GM12878 (cell line): ENCODE measurements at regions not wholly inside any gene's neighbourhood (a gene's known extent, or its start where the extent isn't known, plus 50 kb on each side); places are given as distances from the start of the nearest gene placed in this dataset.
"Not testable (repeated sequence)": the region's sequence is repeated elsewhere in the genome, so short reads cannot be mapped to it uniquely, and the experiment has no call there.

Experiments used
- ATAC-seq: fragments of 200-7000 bp; cut with Tn5 transposase; 3 replicates; pipeline ENCODE4 v1.9.1; 2020; ENCODE audit warnings: mild to moderate bottlenecking, moderate library complexity
- BruUV-seq: library from RNA; stranded (reverse); fragments of 400-500 nt; replicated peaks from 2 replicates; lab custom pipeline; 2021; lab: Mats Ljungman, UMichigan
- CTCF ChIA-PET: fragments of 300-600 bp; sonication (Branson Sonifier 250); formaldehyde crosslinking; extraction: SDS; loops from one replicate; lab custom pipeline; 2021; ENCODE audit warnings: inconsistent platforms; lab: Yijun Ruan, JAX
- POLR2A ChIA-PET: fragments of 350-600 bp; formaldehyde crosslinking; extraction: SDS; loops from one replicate; lab custom pipeline; 2021; ENCODE audit warnings: inconsistent platforms; lab: Charles Lee
- RAD21 ChIA-PET: fragments of 300-600 bp; sonication (Branson Sonifier 250); formaldehyde crosslinking; loops from one replicate; lab custom pipeline; 2023; ENCODE audit warnings: antibody characterized with exemption; ENCODE audit not compliant: unreplicated experiment; lab: Charles Lee
- SMC1A ChIA-PET: fragments of 300-600 bp; sonication (Branson Sonifier 250); formaldehyde crosslinking; loops from one replicate; lab custom pipeline; 2023; ENCODE audit not compliant: unreplicated experiment, uncharacterized antibody; lab: Charles Lee
- DNase-seq: peaks from one replicate; pipeline ENCODE4 v3.0.0-alpha.2; 2011; ENCODE audit warnings: low read depth, low spot score
- FAIRE-seq: peaks from 3 replicates; lab custom pipeline; 2011; peaks lifted over from hg19 to GRCh38; lab: Jason Lieb, UNC
- H2AFZ ChIP-seq: 2 replicates; pipeline ENCODE4 v1.6.0; 2011; ENCODE audit warnings: low read depth, low read length, control low read depth; ENCODE audit not compliant: control insufficient read depth
- H3K27ac ChIP-seq: 2 replicates; pipeline ENCODE4 v1.5.1; 2011; ENCODE audit warnings: control low read depth; ENCODE audit not compliant: control insufficient read depth, insufficient read depth
- H3K27me3 ChIP-seq, 2 experiments: replicated peaks in 1 of 2; 2 replicates each; pipeline versions ENCODE4 v1.6.0 to v1.6.1; 2011; ENCODE audit warnings: low read length in 1 of 2; ENCODE audit not compliant: control insufficient read depth in 2 of 2, insufficient read depth in 2 of 2
- H3K36me3 ChIP-seq, 2 experiments: 2 replicates each; pipeline ENCODE4 v1.5.1; 2011; ENCODE audit warnings: low read length in 1 of 2; ENCODE audit not compliant: control insufficient read depth in 2 of 2, insufficient read depth in 2 of 2
- H3K4me1 ChIP-seq: 2 replicates; pipeline ENCODE4 v1.6.1; 2011; ENCODE audit warnings: mild to moderate bottlenecking, low read length, moderate library complexity, mixed read lengths; ENCODE audit not compliant: control insufficient read depth, insufficient read depth
- H3K4me2 ChIP-seq: 2 replicates; pipeline ENCODE4 v1.6.0; 2011; ENCODE audit warnings: control low read depth; ENCODE audit not compliant: control insufficient read depth, insufficient read depth
- H3K4me3 ChIP-seq: fragments of 200-600 bp; sonication (generic); 2 replicates; pipeline ENCODE4 v1.5.1; 2016
- H3K79me2 ChIP-seq: 2 replicates; pipeline ENCODE4 v1.6.0; 2011; ENCODE audit warnings: low read length; ENCODE audit not compliant: control insufficient read depth, insufficient read depth
- H3K9ac ChIP-seq: 2 replicates; pipeline ENCODE4 v1.8.0; 2011; ENCODE audit warnings: low read length, control low read depth, mixed read lengths; ENCODE audit not compliant: control insufficient read depth, insufficient read depth
- H3K9me3 ChIP-seq: replicated peaks from 3 replicates; pipeline ENCODE4 v1.5.1; 2011; ENCODE audit warnings: mild to moderate bottlenecking, low read length; ENCODE audit not compliant: control insufficient read depth, insufficient read depth
- H4K20me1 ChIP-seq: 2 replicates; pipeline ENCODE4 v1.6.0; 2011; ENCODE audit not compliant: control insufficient read depth, insufficient read depth
- EZH2 ChIP-seq: IDR thresholded peaks from 2 replicates; pipeline ENCODE4 v1.6.1; 2012; ENCODE audit warnings: low read depth, mild to moderate bottlenecking, control low read depth, inconsistent platforms, low read length, borderline replicate concordance; ENCODE audit not compliant: control insufficient read depth
- GABPA ChIP-seq: IDR thresholded peaks from 2 replicates; pipeline ENCODE4 v1.6.1; 2014; ENCODE audit warnings: antibody characterized with exemption, low read depth, mild to moderate bottlenecking, inconsistent platforms
- NR2C1 ChIP-seq: fragments of 450-650 bp; IDR thresholded peaks from 2 replicates; pipeline ENCODE4 v1.6.1; 2017; ENCODE audit warnings: antibody characterized with exemption, mild to moderate bottlenecking, moderate library complexity
- RCOR1 ChIP-seq: conservative IDR thresholded peaks from 2 replicates; pipeline ENCODE4 v1.6.1; 2012; ENCODE audit warnings: low read depth, low read length, improper control_type of control experiment
- ZNF384 ChIP-seq: IDR thresholded peaks from 2 replicates; pipeline ENCODE4 v1.6.1; 2012; ENCODE audit warnings: low read depth, mild to moderate bottlenecking, low read length, improper control_type of control experiment, borderline replicate concordance
- WGBS: methylation state at CpG from one replicate; pipeline ENCODE4 v1.1.6; 2016; ENCODE audit warnings: low lambda C conversion rate; ENCODE audit not compliant: insufficient replicate concordance, insufficient coverage; ENCODE audit errors: missing lambda C conversion rate; 5-methylcytosine and 5-hydroxymethylcytosine counted together
- in situ Hi-C: fragments of 300-500 bp; cut with MboI; formaldehyde crosslinking; loops from 9 replicates; pipeline ENCODE4 v1.14.3; 2018; ENCODE audit warnings: mixed read lengths
- intact Hi-C: fragments of 100-400 bp; cut with micrococcal nuclease; formaldehyde crosslinking; loops from one replicate; pipeline ENCODE4 v1.14.2; 2022; ENCODE audit not compliant: unreplicated experiment
- TF ChIP-seq, protein P1 (sequence below): IDR thresholded peaks from 2 replicates; pipeline ENCODE4 v1.6.1; 2012; ENCODE audit warnings: mild to moderate bottlenecking, low read depth, low read length
- TF ChIP-seq, protein P2 (sequence below): IDR thresholded peaks from 2 replicates; pipeline ENCODE4 v1.6.1; 2012; ENCODE audit warnings: low read depth, low read length, improper control_type of control experiment

DNA sequence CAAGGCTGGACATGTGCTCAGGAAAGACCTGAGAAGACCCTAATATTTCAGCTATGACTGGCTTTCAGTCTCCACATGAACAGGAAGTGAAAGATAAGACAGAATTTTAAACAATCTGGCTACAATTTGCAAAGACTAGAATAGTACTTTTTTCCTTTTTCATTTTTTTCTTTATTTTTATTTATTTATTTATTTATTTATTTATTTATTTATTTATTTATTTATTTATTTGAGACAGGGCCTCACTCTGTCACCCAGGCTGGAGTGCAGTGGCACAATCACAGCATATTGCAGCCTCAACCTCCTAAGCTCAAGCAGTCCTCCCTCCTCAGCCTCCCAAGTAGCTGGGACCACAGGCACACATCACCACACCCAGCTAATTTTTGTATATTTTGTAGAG, 61.1 kb upstream of the PHF6 start:
- H3K4me2 ChIP-seq, H3K4me3 ChIP-seq, BruUV-seq, ATAC-seq, H2AFZ ChIP-seq, H3K9me3 ChIP-seq, H3K27ac ChIP-seq, DNase-seq, H3K36me3 ChIP-seq, POLR2A ChIA-PET, in situ Hi-C loops, intact Hi-C loops, H3K27me3 ChIP-seq, H4K20me1 ChIP-seq, H3K79me2 ChIP-seq, FAIRE-seq, H3K4me1 ChIP-seq, H3K9ac ChIP-seq, RAD21 ChIA-PET, SMC1A ChIA-PET: not testable (repeated sequence)
- CTCF ChIA-PET, result interaction anchor here (1.2 kb wide), 1 partner anchor 84 kb away, joined by 3 read pairs; no protein-coding TSS in a partner anchor

DNA sequence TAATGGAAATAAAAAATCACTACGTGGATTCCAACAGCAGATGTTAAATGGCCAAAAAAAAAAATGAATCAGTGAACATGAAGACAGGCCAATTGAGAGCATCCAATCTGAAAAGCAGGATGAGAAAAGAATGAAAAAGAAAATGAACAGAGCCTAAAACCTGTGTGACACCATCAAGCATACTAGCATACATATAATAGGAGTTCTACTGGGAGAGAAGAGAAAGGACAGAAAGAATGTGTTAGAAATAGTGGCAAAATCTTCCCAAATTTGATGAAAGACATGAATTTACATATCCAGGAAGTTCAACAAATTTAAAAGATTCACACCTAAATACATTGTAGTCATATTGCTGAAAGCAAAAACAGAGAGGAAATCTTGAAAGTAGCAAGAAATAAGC, 59.7 kb upstream of the PHF6 start:
- intact Hi-C loops, result no loop called here
- no peaks in the 10 kb centered on the region for H3K27me3 ChIP-seq
- FAIRE-seq (no peak), DNase-seq (no peak), ATAC-seq (no peak)
- ChIA-PET POLR2A (no interaction called here), RAD21 (no interaction called here), CTCF (interaction anchor here (0.7 to 1.0 kb wide), 2 partner anchors 44 to 83 kb away, joined by 3 to 4 read pairs; no protein-coding TSS in a partner anchor), SMC1A (no interaction called here)
- H3K9me3 ChIP-seq, result no peaks in the 10 kb centered on the region
- H3K36me3 ChIP-seq, result no peaks in the 10 kb centered on the region
- H2AFZ ChIP-seq, result no peak overlapping the region
- no peak overlapping the region for H3K4me2 ChIP-seq
- no peaks in the 10 kb centered on the region for H4K20me1 ChIP-seq
- 0% methylated on average over 1 of the region's 1 CpG for WGBS
- in situ Hi-C loops, result no loop called here
- no TSS peak for BruUV-seq
- no peak overlapping the region for H3K9ac ChIP-seq
- H3K4me3 ChIP-seq, result no peak overlapping the region
- H3K4me1 ChIP-seq, result no peaks in the 10 kb centered on the region
- no peaks in the 10 kb centered on the region for H3K79me2 ChIP-seq
- TF ChIP-seq GABPA (no peak), ZNF384 (no peak), NR2C1 (no peak), RCOR1 (no peak), EZH2 (no peak)
- TF ChIP-seq, protein P1, sequence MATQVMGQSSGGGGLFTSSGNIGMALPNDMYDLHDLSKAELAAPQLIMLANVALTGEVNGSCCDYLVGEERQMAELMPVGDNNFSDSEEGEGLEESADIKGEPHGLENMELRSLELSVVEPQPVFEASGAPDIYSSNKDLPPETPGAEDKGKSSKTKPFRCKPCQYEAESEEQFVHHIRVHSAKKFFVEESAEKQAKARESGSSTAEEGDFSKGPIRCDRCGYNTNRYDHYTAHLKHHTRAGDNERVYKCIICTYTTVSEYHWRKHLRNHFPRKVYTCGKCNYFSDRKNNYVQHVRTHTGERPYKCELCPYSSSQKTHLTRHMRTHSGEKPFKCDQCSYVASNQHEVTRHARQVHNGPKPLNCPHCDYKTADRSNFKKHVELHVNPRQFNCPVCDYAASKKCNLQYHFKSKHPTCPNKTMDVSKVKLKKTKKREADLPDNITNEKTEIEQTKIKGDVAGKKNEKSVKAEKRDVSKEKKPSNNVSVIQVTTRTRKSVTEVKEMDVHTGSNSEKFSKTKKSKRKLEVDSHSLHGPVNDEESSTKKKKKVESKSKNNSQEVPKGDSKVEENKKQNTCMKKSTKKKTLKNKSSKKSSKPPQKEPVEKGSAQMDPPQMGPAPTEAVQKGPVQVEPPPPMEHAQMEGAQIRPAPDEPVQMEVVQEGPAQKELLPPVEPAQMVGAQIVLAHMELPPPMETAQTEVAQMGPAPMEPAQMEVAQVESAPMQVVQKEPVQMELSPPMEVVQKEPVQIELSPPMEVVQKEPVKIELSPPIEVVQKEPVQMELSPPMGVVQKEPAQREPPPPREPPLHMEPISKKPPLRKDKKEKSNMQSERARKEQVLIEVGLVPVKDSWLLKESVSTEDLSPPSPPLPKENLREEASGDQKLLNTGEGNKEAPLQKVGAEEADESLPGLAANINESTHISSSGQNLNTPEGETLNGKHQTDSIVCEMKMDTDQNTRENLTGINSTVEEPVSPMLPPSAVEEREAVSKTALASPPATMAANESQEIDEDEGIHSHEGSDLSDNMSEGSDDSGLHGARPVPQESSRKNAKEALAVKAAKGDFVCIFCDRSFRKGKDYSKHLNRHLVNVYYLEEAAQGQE, result no peak
- TF ChIP-seq, protein P2, sequence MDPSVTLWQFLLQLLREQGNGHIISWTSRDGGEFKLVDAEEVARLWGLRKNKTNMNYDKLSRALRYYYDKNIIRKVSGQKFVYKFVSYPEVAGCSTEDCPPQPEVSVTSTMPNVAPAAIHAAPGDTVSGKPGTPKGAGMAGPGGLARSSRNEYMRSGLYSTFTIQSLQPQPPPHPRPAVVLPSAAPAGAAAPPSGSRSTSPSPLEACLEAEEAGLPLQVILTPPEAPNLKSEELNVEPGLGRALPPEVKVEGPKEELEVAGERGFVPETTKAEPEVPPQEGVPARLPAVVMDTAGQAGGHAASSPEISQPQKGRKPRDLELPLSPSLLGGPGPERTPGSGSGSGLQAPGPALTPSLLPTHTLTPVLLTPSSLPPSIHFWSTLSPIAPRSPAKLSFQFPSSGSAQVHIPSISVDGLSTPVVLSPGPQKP, result no peak
- TF ChIP-seq, all 136 proteins: peak for 0
- H3K27ac ChIP-seq, result no peak overlapping the region
